ENCODE measurements at regions not wholly inside any gene's neighbourhood (a gene's known extent, or its start where the extent isn't known, plus 50 kb on each side); places are given as distances from the start of the nearest gene placed in this dataset.

- TF ChIP-seq CTCF (IDR thresholded peaks at IDR 0.05), result no peak
- TF ChIP-seq POLR2A (IDR thresholded peaks at IDR 0.05), result no peak
Measured at GRCh38 chr3:165446555-165446954, 250.4 kb upstream of the SLITRK3 start.

Data from lower leg skin (tissue), 3 donors.